IMR-90 (cell line): ENCODE measurements at regions not wholly inside any gene's neighbourhood (a gene's known extent, or its start where the extent isn't known, plus 50 kb on each side); places are given as distances from the start of the nearest gene placed in this dataset.

Source experiments
- MXI1 ChIP-seq: IDR thresholded peaks from 2 replicates; pipeline ENCODE4 v1.6.1; 2012; ENCODE audit warnings: low read depth, mild to moderate bottlenecking, low read length, moderate library complexity, borderline replicate concordance
- TF ChIP-seq, protein P1 (sequence below): fragments of 150-350 bp; IDR thresholded peaks from 2 replicates; pipeline ENCODE4 v1.6.1; 2017; ENCODE audit warnings: mild to moderate bottlenecking, antibody characterized with exemption, low read length, low read depth
- TF ChIP-seq, protein P2 (sequence below): conservative IDR thresholded peaks from 2 replicates; pipeline ENCODE4 v1.5.1; 2012; ENCODE audit warnings: mild to moderate bottlenecking, low read depth, low read length, improper control_type of control experiment

DNA sequence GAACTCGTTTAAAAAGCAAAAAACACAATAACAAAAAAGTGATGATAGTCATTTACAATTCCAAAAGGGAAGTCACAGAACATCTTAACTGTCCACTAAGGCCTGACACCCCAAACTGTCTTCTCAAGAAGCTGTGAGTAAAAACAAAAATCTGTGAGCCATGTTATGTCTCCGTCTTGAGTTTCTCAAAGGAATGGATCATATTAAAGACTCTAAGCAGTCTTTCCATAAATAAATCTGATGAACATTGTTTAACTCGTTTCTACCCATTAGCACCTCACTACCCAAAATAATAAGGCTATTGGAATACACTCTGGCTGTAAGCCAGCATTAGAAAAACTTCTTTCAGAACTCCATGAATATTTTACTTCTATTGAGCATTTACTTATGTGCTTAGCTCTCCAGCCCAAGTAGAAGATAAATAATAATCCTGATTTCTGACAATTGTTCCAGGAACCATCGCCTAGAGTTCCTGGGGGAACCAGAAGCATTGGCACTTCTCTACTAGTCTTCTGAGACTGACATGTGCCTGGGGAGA lies 396.0 kb downstream of the STK39 start:
- TF ChIP-seq, protein P1, sequence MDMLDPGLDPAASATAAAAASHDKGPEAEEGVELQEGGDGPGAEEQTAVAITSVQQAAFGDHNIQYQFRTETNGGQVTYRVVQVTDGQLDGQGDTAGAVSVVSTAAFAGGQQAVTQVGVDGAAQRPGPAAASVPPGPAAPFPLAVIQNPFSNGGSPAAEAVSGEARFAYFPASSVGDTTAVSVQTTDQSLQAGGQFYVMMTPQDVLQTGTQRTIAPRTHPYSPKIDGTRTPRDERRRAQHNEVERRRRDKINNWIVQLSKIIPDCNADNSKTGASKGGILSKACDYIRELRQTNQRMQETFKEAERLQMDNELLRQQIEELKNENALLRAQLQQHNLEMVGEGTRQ: no peak
- no peak for TF ChIP-seq MXI1
- TF ChIP-seq, protein P2, sequence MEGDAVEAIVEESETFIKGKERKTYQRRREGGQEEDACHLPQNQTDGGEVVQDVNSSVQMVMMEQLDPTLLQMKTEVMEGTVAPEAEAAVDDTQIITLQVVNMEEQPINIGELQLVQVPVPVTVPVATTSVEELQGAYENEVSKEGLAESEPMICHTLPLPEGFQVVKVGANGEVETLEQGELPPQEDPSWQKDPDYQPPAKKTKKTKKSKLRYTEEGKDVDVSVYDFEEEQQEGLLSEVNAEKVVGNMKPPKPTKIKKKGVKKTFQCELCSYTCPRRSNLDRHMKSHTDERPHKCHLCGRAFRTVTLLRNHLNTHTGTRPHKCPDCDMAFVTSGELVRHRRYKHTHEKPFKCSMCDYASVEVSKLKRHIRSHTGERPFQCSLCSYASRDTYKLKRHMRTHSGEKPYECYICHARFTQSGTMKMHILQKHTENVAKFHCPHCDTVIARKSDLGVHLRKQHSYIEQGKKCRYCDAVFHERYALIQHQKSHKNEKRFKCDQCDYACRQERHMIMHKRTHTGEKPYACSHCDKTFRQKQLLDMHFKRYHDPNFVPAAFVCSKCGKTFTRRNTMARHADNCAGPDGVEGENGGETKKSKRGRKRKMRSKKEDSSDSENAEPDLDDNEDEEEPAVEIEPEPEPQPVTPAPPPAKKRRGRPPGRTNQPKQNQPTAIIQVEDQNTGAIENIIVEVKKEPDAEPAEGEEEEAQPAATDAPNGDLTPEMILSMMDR: no peak
